OCI-LY1 (cell line): ENCODE measurements at regions not wholly inside any gene's neighbourhood (a gene's known extent, or its start where the extent isn't known, plus 50 kb on each side); places are given as distances from the start of the nearest gene placed in this dataset.

Experiments
- H2AFZ ChIP-seq: fragments of 200-600 bp; sonication (generic), shearing (Covaris generic); 2 replicates; pipeline ENCODE4 v1.6.0; 2014; ENCODE audit warnings: antibody characterized with exemption, mild to moderate bottlenecking, low read length
- H3F3A ChIP-seq: fragments of 200-600 bp; sonication (generic), shearing (Covaris generic); 2 replicates; pipeline ENCODE4 v1.6.0; 2014; ENCODE audit warnings: mild to moderate bottlenecking, antibody characterized with exemption, low read length, moderate library complexity; ENCODE audit not compliant: insufficient read depth
- H3K27ac ChIP-seq: fragments of 200-600 bp; sonication (generic); 2 replicates; pipeline ENCODE4 v1.5.1; 2014; ENCODE audit warnings: low read length, mixed run types, mild to moderate bottlenecking, low read depth; ENCODE audit not compliant: poor library complexity, severe bottlenecking
- H3K27me3 ChIP-seq: fragments of 200-600 bp; sonication (generic); 2 replicates; pipeline ENCODE4 v1.6.0; 2014; ENCODE audit warnings: antibody characterized with exemption, mild to moderate bottlenecking, low read length, moderate library complexity; ENCODE audit not compliant: insufficient read depth
- H3K36me3 ChIP-seq: fragments of 200-600 bp; sonication (generic); 2 replicates; pipeline ENCODE4 v1.6.1; 2014; ENCODE audit warnings: mild to moderate bottlenecking, antibody characterized with exemption, low read length, moderate library complexity, mixed read lengths; ENCODE audit not compliant: insufficient read depth
- H3K4me1 ChIP-seq: fragments of 200-600 bp; sonication (generic); 2 replicates; pipeline ENCODE4 v1.5.1; 2014; ENCODE audit warnings: mild to moderate bottlenecking, low read length, moderate library complexity; ENCODE audit not compliant: insufficient read depth, severe bottlenecking
- H3K4me2 ChIP-seq: fragments of 200-600 bp; sonication (generic), shearing (Covaris generic); 2 replicates; pipeline ENCODE4 v1.6.1; 2014; ENCODE audit warnings: low read length
- H3K4me3 ChIP-seq: fragments of 200-600 bp; sonication (generic); 2 replicates; pipeline ENCODE4 v1.5.1; 2014; ENCODE audit warnings: low read length, low read depth, mild to moderate bottlenecking, mixed read lengths; ENCODE audit not compliant: poor library complexity, severe bottlenecking
- H3K79me2 ChIP-seq: fragments of 200-600 bp; shearing (Covaris generic); 2 replicates; pipeline ENCODE4 v1.6.1; 2016; ENCODE audit warnings: mixed run types, low read length, mixed read lengths; ENCODE audit not compliant: insufficient read depth
- H3K9ac ChIP-seq: fragments of 200-600 bp; sonication (generic), shearing (Covaris generic); 2 replicates; pipeline ENCODE4 v1.6.1; 2014; ENCODE audit warnings: mild to moderate bottlenecking, low read length, mixed read lengths
- H3K9me2 ChIP-seq: fragments of 200-600 bp; sonication (generic), shearing (Covaris generic); 2 replicates; pipeline ENCODE4 v1.6.1; 2014; ENCODE audit warnings: low read depth, mild to moderate bottlenecking, low read length, mixed read lengths
- H3K9me3 ChIP-seq: fragments of 200-600 bp; shearing (Covaris generic); 2 replicates; pipeline ENCODE4 v1.6.1; 2014; ENCODE audit warnings: low read length, mixed read lengths
- H4K20me1 ChIP-seq: fragments of 200-600 bp; sonication (generic), shearing (Covaris generic); 2 replicates; pipeline ENCODE4 v1.6.0; 2016; ENCODE audit warnings: mild to moderate bottlenecking, low read length; ENCODE audit not compliant: insufficient read depth
- CTCF ChIP-seq: fragments of 200-600 bp; sonication (generic), shearing (Covaris generic); IDR thresholded peaks from 2 replicates; pipeline ENCODE4 v1.5.1; 2017; ENCODE audit warnings: mild to moderate bottlenecking, antibody characterized with exemption, low read length, moderate library complexity, mixed read lengths
- EZH2 ChIP-seq: fragments of 200-600 bp; sonication (generic), shearing (Covaris generic); IDR thresholded peaks from 2 replicates; pipeline ENCODE4 v1.8.0; 2017; ENCODE audit warnings: borderline replicate concordance, mixed run types, mild to moderate bottlenecking, antibody characterized with exemption, low read length, moderate library complexity, mixed read lengths

GRCh38 chr16:51734220-51734619 is 583.1 kb upstream of the SALL1 start:
- H2AFZ ChIP-seq = no peak overlapping the region
- no peaks in the 10 kb centered on the region for H3K4me1 ChIP-seq
- no peaks in the 10 kb centered on the region for H3K9me3 ChIP-seq
- H3K4me2 ChIP-seq = no peak overlapping the region
- no peak overlapping the region for H3K9ac ChIP-seq
- no peak overlapping the region for H3K27ac ChIP-seq
- H3K79me2 ChIP-seq = no peaks in the 10 kb centered on the region
- TF ChIP-seq CTCF (no peak), EZH2 (no peak)
- no peak overlapping the region for H3K4me3 ChIP-seq
- H3K9me2 ChIP-seq = no peaks in the 10 kb centered on the region
- H3F3A ChIP-seq = no peaks in the 10 kb centered on the region
- H3K36me3 ChIP-seq = no peaks in the 10 kb centered on the region
- H4K20me1 ChIP-seq = no peaks in the 10 kb centered on the region
- no peaks in the 10 kb centered on the region for H3K27me3 ChIP-seq

- H3K9me2 ChIP-seq = no peaks in the 10 kb centered on the region
- H3K27me3 ChIP-seq = no peaks in the 10 kb centered on the region
- TF ChIP-seq EZH2 = no peak
- no peak for TF ChIP-seq CTCF
- no peak overlapping the region for H3K27ac ChIP-seq
- no peaks in the 10 kb centered on the region for H3K9me3 ChIP-seq
- H3K4me2 ChIP-seq = no peak overlapping the region
- H3K36me3 ChIP-seq = no peaks in the 10 kb centered on the region
- H2AFZ ChIP-seq = no peak overlapping the region
- H3K9ac ChIP-seq = no peak overlapping the region
- no peaks in the 10 kb centered on the region for H3K4me1 ChIP-seq
- H3F3A ChIP-seq = no peaks in the 10 kb centered on the region
- no peaks in the 10 kb centered on the region for H3K79me2 ChIP-seq
- H3K4me3 ChIP-seq = no peak overlapping the region
- H4K20me1 ChIP-seq = no peaks in the 10 kb centered on the region
These were observed 582.1 kb upstream of the SALL1 start for GRCh38 chr16:51733181-51733580.

GRCh38 chr16:51731160-51731559 is 580.1 kb upstream of the SALL1 start:
- no peak for TF ChIP-seq CTCF
- TF ChIP-seq EZH2 = no peak
- no peak overlapping the region for H3K9ac ChIP-seq
- no peaks in the 10 kb centered on the region for H3K4me1 ChIP-seq
- H3K27ac ChIP-seq = no peak overlapping the region
- H3K4me2 ChIP-seq = no peak overlapping the region
- no peak overlapping the region for H2AFZ ChIP-seq
- no peaks in the 10 kb centered on the region for H3K36me3 ChIP-seq
- H3K27me3 ChIP-seq = no peaks in the 10 kb centered on the region
- H3F3A ChIP-seq = no peaks in the 10 kb centered on the region
- H3K4me3 ChIP-seq = no peak overlapping the region
- H3K9me2 ChIP-seq = no peaks in the 10 kb centered on the region
- no peaks in the 10 kb centered on the region for H3K9me3 ChIP-seq
- H4K20me1 ChIP-seq = no peaks in the 10 kb centered on the region
- H3K79me2 ChIP-seq = no peaks in the 10 kb centered on the region
